Retina (tissue), 1 donor: ENCODE measurements at regions not wholly inside any gene's neighbourhood (a gene's known extent, or its start where the extent isn't known, plus 50 kb on each side); places are given as distances from the start of the nearest gene placed in this dataset.
"Not testable (repeated sequence)": the region's sequence is repeated elsewhere in the genome, so short reads cannot be mapped to it uniquely, and the experiment has no call there.

Experiments used
- DNase-seq: peaks from one replicate; pipeline ENCODE4 v3.0.0-alpha.2; 2016

DNA sequence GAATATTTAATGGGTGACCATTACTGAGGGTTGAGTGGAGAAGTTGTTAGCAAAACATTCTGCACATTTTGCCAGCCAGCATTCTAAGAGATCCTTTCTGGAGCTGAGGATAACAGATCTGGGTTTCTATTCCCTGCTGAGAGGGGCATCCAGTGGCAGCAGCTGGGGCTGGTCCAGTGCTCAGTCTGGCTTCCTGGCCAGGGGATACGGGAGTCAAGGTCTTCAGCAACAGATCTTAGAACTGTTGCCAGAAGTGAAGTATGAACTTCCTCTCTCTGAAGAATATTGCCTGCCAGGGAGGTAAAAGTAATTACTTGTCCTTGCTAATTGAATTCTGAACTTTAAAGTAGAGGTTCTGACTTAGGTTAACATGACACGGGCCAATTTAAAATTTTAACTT lies 568.4 kb downstream of the REEP3 start:
- no peak for DNase-seq

DNA sequence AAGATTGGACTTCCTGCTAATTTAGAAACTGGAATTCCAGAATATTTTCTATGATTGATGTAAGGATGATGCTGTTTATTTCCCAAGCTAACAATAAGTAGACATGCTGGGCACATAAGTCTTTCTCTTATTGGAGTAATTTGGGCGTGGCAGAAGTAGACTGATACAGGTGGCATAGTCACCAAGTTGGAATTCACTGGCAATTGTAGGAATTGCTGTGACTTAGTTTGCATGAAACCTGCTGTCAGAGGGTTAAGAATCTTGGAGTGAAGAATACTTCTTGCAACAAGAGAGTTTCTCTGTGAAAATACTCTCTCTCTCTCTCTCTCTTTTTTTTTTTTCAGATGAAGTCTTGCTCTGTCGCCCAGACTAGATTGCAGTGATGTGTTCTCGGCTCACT lies 569.7 kb downstream of the REEP3 start:
- DNase-seq, result no peak

GRCh38 chr10:64091897-64092296 lies 570.7 kb downstream of the REEP3 start:
- no peak for DNase-seq

- DNase-seq, result no peak
Measured at GRCh38 chr10:64093304-64093703, 572.1 kb downstream of the REEP3 start.

GRCh38 chr10:64093946-64094535 lies 572.8 kb downstream of the REEP3 start:
- DNase-seq, result no peak

- DNase-seq, result no peak
Measured at GRCh38 chr10:64096941-64097340, 575.7 kb downstream of the REEP3 start.

- no peak for DNase-seq
Measured at GRCh38 chr10:64097391-64098122, 576.4 kb downstream of the REEP3 start.

DNA sequence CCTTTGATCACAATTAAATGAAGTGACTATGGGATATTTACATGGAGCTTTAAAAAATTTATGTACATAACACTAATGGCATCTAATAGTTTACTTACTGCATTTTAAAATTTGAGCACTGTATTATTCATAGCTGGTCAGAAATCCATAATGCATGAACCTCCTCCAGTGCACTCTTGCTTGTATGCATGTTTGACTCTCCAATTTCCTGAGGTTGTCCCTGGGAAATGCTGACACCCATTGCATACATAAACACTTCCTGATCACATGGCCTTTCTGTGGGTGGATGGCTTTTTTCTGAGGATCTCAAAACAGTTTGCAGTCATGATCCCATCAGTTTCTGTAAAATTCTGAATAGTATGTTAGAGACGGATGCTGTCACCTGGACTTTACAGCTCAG lies 577.8 kb downstream of the REEP3 start:
- DNase-seq, result no peak

GRCh38 chr10:64101606-64102263 lies 580.5 kb downstream of the REEP3 start:
- DNase-seq, result no peak

GRCh38 chr10:64102264-64102633 lies 581.0 kb downstream of the REEP3 start:
- no peak for DNase-seq

- no peak for DNase-seq
Measured at GRCh38 chr10:64102916-64103315, 581.7 kb downstream of the REEP3 start.

DNA sequence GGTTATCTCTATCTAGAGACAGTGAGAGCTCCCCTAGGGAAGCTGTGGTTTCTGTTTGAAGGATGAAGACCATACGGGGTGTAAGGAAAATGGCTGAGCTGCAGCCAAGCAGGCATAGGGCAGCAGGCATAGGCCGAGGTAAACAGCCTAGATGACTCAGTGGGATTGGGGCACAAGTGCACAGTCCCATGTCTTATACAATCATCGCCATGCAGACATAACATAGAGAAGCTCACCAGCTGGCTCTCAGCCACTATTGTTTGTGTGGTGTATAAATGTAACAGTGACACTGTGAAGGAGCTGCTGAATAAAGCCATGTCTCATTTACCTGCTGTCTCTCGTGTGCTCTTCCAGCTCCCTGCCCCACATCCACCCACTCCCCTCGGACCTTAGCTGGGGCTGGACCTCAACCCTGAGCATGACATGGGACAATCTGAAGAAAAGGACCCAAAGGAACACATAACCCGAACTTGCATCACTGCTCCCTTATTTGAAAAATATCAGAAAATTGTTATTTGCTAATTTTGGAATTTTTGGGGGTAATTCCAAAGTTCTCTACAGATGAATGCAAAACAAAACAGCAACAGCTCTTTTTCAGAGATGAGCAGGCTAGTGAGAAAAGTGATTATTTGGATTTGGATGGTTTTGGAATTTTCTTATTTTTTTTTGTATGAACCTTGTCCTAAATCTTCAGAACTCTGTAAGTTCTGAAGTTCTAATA lies 582.7 kb downstream of the REEP3 start:
- no peak for DNase-seq

DNA sequence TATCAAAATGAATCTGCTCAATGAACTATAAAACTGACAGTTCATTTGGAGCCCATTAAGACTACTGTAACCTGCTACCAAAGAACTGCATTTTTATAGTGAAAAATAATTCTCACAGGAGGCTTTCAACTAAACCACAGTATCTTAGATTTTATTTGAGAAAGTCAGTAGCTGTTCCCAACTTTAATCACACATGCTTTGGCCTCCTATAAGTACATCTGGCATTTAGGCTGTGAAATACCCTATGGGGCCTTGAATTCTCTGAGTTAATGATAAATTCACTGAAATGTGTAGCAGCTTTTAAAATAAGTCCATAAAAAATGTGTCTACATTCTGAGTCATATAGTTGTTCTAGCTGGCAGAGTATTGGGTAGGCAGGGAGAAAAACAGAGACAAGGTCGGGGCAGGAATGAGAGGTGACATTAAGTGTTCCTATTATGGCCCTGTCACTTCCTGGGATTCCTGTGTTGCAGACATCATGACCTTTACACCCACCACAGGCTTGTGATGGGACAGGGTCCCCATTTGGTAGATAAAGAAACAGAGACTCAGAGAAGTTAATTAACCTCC lies 588.8 kb downstream of the REEP3 start:
- DNase-seq, result no peak

DNA sequence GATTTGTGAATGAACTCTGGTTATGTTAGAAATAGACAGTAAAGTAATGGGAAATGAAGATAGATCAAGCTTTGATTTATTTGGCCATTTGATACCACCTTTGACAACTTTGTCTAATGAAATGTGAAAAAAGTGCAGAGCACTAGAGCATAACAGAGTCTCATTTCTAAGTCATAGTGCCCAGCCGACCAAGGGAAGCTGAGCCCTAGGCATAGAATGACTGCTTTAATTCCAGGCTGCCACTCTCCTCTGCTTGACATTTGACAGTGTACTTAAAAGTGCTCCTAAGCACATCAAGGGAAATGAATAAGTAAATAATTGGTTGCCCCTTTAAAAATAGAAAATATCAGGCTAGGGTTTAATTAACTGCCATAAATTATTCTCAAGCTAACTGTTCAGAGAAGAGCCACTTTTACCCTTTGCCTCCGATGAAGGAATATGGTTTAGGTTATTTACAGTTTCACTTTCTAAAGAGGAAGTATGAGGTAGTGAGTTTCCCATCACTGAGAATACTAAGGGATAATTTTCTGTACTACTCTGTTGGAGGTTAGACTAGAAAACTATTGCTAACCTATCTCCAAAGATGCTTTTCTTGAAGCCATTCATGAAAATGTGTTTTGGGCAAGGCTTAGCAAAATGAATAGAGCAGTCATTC lies 591.6 kb downstream of the REEP3 start:
- no peak for DNase-seq

- DNase-seq, result no peak
Measured at GRCh38 chr10:64113375-64113774, 592.2 kb downstream of the REEP3 start.

- no peak for DNase-seq
Measured at GRCh38 chr10:64113792-64114191, 592.6 kb downstream of the REEP3 start.

DNA sequence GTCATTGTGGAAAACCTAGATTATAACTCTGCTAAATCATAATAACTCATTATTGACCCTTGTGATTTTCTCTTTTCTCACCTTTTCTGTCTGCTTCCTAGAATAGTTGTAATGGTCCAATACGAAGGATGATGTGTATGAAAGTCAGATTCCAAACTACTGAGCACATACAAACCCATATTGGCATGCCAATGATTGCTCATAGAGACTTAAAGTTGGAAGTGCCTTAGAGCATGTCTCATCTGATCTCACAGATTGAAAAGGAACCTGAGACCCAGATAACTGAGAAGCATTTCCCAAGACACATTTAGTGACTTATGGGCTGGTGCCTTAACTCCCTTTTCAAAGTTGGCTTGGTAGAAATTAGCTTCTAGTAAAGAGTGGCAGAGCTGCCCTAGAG lies 594.3 kb downstream of the REEP3 start:
- no peak for DNase-seq

GRCh38 chr10:64115908-64116643 lies 594.9 kb downstream of the REEP3 start:
- DNase-seq, result peak; percentile 27

- DNase-seq, result no peak
Measured at GRCh38 chr10:64116707-64117106, 595.5 kb downstream of the REEP3 start.

- DNase-seq, result no peak
Measured at GRCh38 chr10:64118736-64119135, 597.5 kb downstream of the REEP3 start.

- DNase-seq, result not testable (repeated sequence)
Measured at GRCh38 chr10:64120301-64120980, 599.2 kb downstream of the REEP3 start.
